HEK293 (cell line): ENCODE measurements at regions not wholly inside any gene's neighbourhood (a gene's known extent, or its start where the extent isn't known, plus 50 kb on each side); places are given as distances from the start of the nearest gene placed in this dataset.

Experiments
- CTCF ChIA-PET: fragments of 350-600 bp; formaldehyde crosslinking; extraction: SDS; loops from one replicate; lab custom pipeline; 2021; ENCODE audit warnings: antibody characterized with exemption; lab: Yijun Ruan, JAX
- POLR2A ChIA-PET: fragments of 300-600 bp; formaldehyde crosslinking; extraction: SDS; loops from one replicate; lab custom pipeline; 2020; ENCODE audit warnings: antibody characterized with exemption, inconsistent platforms; lab: Yijun Ruan, JAX
- H3K27ac ChIP-seq: fragments of 200-500 bp; sonication (Bioruptor generic); 2 replicates; pipeline ENCODE4 v1.5.1; 2014; ENCODE audit warnings: low read depth, low read length, control low read depth, inconsistent platforms; ENCODE audit errors: extremely low read depth
- H3K36me3 ChIP-seq, 2 experiments: fragments of 200-500 bp in 1 of 2; sonication (Bioruptor generic) in 1 of 2; 1 replicate in 1 of 2; 2 replicates in 1 of 2; pipeline ENCODE4 v1.5.1; 2014 to 2017; ENCODE audit warnings: inconsistent platforms in 2 of 2, low read length in 2 of 2; ENCODE audit not compliant: control insufficient read depth in 2 of 2, insufficient read depth in 1 of 2
- H3K4me1 ChIP-seq: fragments of 200-500 bp; sonication (Bioruptor generic); 2 replicates; pipeline ENCODE4 v1.5.1; 2014; ENCODE audit warnings: mild to moderate bottlenecking, low read length, inconsistent platforms; ENCODE audit not compliant: control insufficient read depth, insufficient read depth
- H3K4me3 ChIP-seq: 2 replicates; pipeline ENCODE4 v1.5.1; 2011; ENCODE audit warnings: low read depth, mild to moderate bottlenecking, control low read depth, low read length, moderate library complexity
- H3K9me3 ChIP-seq: fragments of 200-500 bp; sonication (Bioruptor generic); 2 replicates; pipeline ENCODE4 v1.5.1; 2014; ENCODE audit warnings: low read depth, low read length, inconsistent platforms; ENCODE audit not compliant: control insufficient read depth, insufficient read depth
- EGR2 ChIP-seq: fragments of 450-650 bp; formaldehyde crosslinking; IDR thresholded peaks from 2 replicates; pipeline ENCODE4 v1.5.1; 2016; ENCODE audit warnings: low read depth, missing biosample characterization, missing genetic modification characterization
- KLF9 ChIP-seq: fragments of 450-650 bp; formaldehyde crosslinking; IDR thresholded peaks from 2 replicates; pipeline ENCODE4 v1.5.1; 2016; ENCODE audit warnings: missing biosample characterization, missing genetic modification characterization, low read depth
- ZBTB7A ChIP-seq: fragments of 450-650 bp; formaldehyde crosslinking; IDR thresholded peaks from 2 replicates; pipeline ENCODE4 v1.5.1; 2016; ENCODE audit warnings: low read depth, missing biosample characterization, missing genetic modification characterization
- ZNF121 ChIP-seq: fragments of 450-650 bp; formaldehyde crosslinking; IDR thresholded peaks from 2 replicates; pipeline ENCODE4 v1.5.1; 2016; ENCODE audit warnings: missing biosample characterization, missing genetic modification characterization
- ZNF184 ChIP-seq: fragments of 450-650 bp; IDR thresholded peaks from 2 replicates; pipeline ENCODE4 v1.5.1; 2018; ENCODE audit warnings: missing biosample characterization, mild to moderate bottlenecking, missing genetic modification characterization
- ZNF202 ChIP-seq: fragments of 450-650 bp; formaldehyde crosslinking; IDR thresholded peaks from 2 replicates; pipeline ENCODE4 v1.5.1; 2016; ENCODE audit warnings: missing biosample characterization, missing genetic modification characterization, borderline replicate concordance
- ZNF335 ChIP-seq: fragments of 450-650 bp; formaldehyde crosslinking; conservative IDR thresholded peaks from 2 replicates; pipeline ENCODE4 v1.5.1; 2016; ENCODE audit warnings: missing biosample characterization, missing genetic modification characterization
- ZNF366 ChIP-seq: fragments of 450-650 bp; formaldehyde crosslinking; conservative IDR thresholded peaks from 2 replicates; pipeline ENCODE4 v1.5.1; 2016; ENCODE audit warnings: missing biosample characterization, missing genetic modification characterization
- ZNF404 ChIP-seq: fragments of 450-650 bp; formaldehyde crosslinking; IDR thresholded peaks from 2 replicates; pipeline ENCODE4 v1.5.1; 2017; ENCODE audit warnings: missing biosample characterization, missing genetic modification characterization
- ZNF654 ChIP-seq: fragments of 450-650 bp; formaldehyde crosslinking; IDR thresholded peaks from 2 replicates; pipeline ENCODE4 v1.5.1; 2016; ENCODE audit warnings: low read depth, missing biosample characterization, missing genetic modification characterization
- ZNF791 ChIP-seq: fragments of 450-650 bp; formaldehyde crosslinking; IDR thresholded peaks from 2 replicates; pipeline ENCODE4 v1.5.1; 2016; ENCODE audit warnings: missing biosample characterization, missing genetic modification characterization
- ZNF830 ChIP-seq: fragments of 450-650 bp; IDR thresholded peaks from 2 replicates; pipeline ENCODE4 v1.5.0; 2018; ENCODE audit warnings: missing biosample characterization, missing genetic modification characterization, low read depth, mild to moderate bottlenecking, moderate library complexity
- TF ChIP-seq, protein P1 (sequence below): fragments of 450-650 bp; formaldehyde crosslinking; IDR thresholded peaks from 2 replicates; pipeline ENCODE4 v1.5.1; 2016; ENCODE audit warnings: missing biosample characterization, missing genetic modification characterization
- TF ChIP-seq, protein P2 (sequence below): fragments of 450-650 bp; formaldehyde crosslinking; optimal IDR thresholded peaks from 2 replicates; pipeline ENCODE3; 2016; ENCODE audit warnings: missing biosample characterization, mild to moderate bottlenecking, missing genetic modification characterization
- TF ChIP-seq, protein P3 (sequence below): fragments of 450-650 bp; formaldehyde crosslinking; IDR thresholded peaks from 2 replicates; pipeline ENCODE4 v1.5.1; 2017; ENCODE audit warnings: missing biosample characterization, missing genetic modification characterization
- TF ChIP-seq, protein P4 (sequence below): fragments of 450-650 bp; formaldehyde crosslinking; IDR thresholded peaks from 2 replicates; pipeline ENCODE4 v1.5.0; 2017; ENCODE audit warnings: missing biosample characterization, missing genetic modification characterization, borderline replicate concordance
- TF ChIP-seq, protein P5 (sequence below): fragments of 450-650 bp; formaldehyde crosslinking; IDR thresholded peaks from 2 replicates; pipeline ENCODE4 v1.5.1; 2016; ENCODE audit warnings: missing biosample characterization, missing genetic modification characterization
- TF ChIP-seq, protein P6 (sequence below): fragments of 450-650 bp; formaldehyde crosslinking; IDR thresholded peaks from 2 replicates; pipeline ENCODE4 v1.5.1; 2016; ENCODE audit warnings: missing biosample characterization, missing genetic modification characterization, borderline replicate concordance

DNA sequence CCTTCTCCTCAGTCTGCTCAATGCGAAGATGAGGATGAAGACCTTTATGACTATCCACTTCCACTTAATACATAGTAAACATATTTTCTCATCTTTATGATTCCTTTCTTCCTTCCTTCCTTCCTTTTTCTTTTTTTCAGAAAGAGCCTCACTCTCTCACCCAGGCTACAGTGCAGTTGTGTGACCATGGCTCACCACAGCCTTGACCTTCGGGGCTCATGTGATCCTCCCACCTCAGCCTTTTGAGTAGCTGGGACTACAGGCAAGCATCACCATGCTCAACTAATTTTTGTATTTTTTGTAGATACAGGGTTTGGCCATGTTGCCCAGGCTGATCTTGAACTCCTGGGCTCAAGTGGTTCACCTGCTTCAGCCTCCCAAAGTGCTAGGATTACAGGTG lies 52.0 kb upstream of the RAP2B start:
- TF ChIP-seq, protein P1, sequence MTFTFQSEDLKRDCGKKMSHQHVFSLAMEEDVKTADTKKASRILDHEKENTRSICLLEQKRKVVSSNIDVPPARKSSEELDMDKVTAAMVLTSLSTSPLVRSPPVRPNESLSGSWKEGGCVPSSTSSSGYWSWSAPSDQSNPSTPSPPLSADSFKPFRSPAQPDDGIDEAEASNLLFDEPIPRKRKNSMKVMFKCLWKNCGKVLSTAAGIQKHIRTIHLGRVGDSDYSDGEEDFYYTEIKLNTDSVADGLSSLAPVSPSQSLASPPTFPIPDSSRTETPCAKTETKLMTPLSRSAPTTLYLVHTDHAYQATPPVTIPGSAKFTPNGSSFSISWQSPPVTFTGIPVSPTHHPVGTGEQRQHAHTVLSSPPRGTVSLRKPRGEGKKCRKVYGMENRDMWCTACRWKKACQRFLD (tag by site-specific recombination): no peak
- TF ChIP-seq ZNF830 (tag by site-specific recombination) (no peak), ZNF791 (tag by site-specific recombination) (no peak), ZNF335 (tag by site-specific recombination) (no peak), ZNF121 (tag by site-specific recombination) (no peak), ZBTB7A (tag by site-specific recombination) (no peak), ZNF404 (tag by site-specific recombination) (no peak), ZNF202 (no peak), ZNF184 (no peak), ZNF654 (tag by site-specific recombination) (no peak), EGR2 (tag by site-specific recombination) (no peak), KLF9 (tag by site-specific recombination) (no peak), ZNF366 (tag by site-specific recombination) (no peak)
- TF ChIP-seq, protein P2, sequence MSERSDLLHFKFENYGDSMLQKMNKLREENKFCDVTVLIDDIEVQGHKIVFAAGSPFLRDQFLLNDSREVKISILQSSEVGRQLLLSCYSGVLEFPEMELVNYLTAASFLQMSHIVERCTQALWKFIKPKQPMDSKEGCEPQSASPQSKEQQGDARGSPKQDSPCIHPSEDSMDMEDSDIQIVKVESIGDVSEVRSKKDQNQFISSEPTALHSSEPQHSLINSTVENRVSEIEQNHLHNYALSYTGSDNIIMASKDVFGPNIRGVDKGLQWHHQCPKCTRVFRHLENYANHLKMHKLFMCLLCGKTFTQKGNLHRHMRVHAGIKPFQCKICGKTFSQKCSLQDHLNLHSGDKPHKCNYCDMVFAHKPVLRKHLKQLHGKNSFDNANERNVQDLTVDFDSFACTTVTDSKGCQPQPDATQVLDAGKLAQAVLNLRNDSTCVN (tag by site-specific recombination): no peak
- TF ChIP-seq, protein P3, sequence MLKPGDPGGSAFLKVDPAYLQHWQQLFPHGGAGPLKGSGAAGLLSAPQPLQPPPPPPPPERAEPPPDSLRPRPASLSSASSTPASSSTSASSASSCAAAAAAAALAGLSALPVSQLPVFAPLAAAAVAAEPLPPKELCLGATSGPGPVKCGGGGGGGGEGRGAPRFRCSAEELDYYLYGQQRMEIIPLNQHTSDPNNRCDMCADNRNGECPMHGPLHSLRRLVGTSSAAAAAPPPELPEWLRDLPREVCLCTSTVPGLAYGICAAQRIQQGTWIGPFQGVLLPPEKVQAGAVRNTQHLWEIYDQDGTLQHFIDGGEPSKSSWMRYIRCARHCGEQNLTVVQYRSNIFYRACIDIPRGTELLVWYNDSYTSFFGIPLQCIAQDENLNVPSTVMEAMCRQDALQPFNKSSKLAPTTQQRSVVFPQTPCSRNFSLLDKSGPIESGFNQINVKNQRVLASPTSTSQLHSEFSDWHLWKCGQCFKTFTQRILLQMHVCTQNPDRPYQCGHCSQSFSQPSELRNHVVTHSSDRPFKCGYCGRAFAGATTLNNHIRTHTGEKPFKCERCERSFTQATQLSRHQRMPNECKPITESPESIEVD: no peak
- TF ChIP-seq, protein P4, sequence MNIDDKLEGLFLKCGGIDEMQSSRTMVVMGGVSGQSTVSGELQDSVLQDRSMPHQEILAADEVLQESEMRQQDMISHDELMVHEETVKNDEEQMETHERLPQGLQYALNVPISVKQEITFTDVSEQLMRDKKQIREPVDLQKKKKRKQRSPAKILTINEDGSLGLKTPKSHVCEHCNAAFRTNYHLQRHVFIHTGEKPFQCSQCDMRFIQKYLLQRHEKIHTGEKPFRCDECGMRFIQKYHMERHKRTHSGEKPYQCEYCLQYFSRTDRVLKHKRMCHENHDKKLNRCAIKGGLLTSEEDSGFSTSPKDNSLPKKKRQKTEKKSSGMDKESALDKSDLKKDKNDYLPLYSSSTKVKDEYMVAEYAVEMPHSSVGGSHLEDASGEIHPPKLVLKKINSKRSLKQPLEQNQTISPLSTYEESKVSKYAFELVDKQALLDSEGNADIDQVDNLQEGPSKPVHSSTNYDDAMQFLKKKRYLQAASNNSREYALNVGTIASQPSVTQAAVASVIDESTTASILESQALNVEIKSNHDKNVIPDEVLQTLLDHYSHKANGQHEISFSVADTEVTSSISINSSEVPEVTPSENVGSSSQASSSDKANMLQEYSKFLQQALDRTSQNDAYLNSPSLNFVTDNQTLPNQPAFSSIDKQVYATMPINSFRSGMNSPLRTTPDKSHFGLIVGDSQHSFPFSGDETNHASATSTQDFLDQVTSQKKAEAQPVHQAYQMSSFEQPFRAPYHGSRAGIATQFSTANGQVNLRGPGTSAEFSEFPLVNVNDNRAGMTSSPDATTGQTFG (tag by site-specific recombination): no peak
- TF ChIP-seq, protein P5, sequence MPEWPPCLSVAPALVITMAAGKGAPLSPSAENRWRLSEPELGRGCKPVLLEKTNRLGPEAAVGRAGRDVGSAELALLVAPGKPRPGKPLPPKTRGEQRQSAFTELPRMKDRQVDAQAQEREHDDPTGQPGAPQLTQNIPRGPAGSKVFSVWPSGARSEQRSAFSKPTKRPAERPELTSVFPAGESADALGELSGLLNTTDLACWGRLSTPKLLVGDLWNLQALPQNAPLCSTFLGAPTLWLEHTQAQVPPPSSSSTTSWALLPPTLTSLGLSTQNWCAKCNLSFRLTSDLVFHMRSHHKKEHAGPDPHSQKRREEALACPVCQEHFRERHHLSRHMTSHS: no peak
- TF ChIP-seq, protein P6, sequence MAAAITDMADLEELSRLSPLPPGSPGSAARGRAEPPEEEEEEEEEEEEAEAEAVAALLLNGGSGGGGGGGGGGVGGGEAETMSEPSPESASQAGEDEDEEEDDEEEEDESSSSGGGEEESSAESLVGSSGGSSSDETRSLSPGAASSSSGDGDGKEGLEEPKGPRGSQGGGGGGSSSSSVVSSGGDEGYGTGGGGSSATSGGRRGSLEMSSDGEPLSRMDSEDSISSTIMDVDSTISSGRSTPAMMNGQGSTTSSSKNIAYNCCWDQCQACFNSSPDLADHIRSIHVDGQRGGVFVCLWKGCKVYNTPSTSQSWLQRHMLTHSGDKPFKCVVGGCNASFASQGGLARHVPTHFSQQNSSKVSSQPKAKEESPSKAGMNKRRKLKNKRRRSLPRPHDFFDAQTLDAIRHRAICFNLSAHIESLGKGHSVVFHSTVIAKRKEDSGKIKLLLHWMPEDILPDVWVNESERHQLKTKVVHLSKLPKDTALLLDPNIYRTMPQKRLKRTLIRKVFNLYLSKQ (tag by site-specific recombination): no peak
- Histone ChIP-seq H3K36me3 (no peaks in the 10 kb centered on the region), H3K27ac (no peak overlapping the region), H3K4me3 (no peak overlapping the region), H3K4me1 (no peaks in the 10 kb centered on the region), H3K9me3 (no peaks in the 10 kb centered on the region)
- CTCF ChIA-PET: no interaction called here
- POLR2A ChIA-PET: no interaction called here
